ENCODE measurements at regions not wholly inside any gene's neighbourhood (a gene's known extent, or its start where the extent isn't known, plus 50 kb on each side); places are given as distances from the start of the nearest gene placed in this dataset.

DNA sequence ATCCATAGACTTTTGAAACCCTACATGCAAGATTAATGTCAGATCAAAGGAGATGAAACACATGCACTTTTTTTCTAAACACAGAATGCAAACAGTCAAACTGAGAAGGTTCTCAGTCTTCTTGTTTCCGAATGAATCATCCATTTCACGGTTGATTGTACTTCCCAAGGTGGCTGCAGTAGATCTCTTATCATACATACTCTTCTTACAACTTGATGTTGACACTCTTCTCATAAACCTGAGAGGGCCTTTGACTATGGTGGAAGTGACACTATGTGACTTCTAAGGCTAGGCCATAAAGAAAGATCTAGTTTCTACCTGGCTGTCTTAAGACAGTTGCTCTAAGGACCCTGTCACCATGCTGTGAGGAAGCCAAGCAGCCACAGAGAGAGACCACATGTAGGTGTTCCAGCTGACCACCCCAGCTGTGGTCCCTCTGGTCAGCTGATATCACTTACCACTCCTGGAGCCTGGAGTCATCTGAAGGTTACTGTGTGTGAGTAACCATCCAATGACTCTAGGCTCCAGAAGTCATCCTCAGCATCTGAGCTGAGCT, 67.2 kb upstream of the HMGA2 start:
- Histone ChIP-seq H3K27ac (no peak overlapping the region), H3K36me3 (no peaks in the 10 kb centered on the region), H3K4me3 (no peak overlapping the region), H3K9me3 (no peaks in the 10 kb centered on the region), H3K4me1 (ENCODE audit: insufficient read depth) (no peaks in the 10 kb centered on the region), H3K27me3 (no peaks in the 10 kb centered on the region)
- no peak for DNase-seq
- WGBS, 3 donors = 43 to 93% (median 90%) methylated on average over 2 of the region's 2 CpGs
- TF ChIP-seq EP300 (IDR thresholded peaks at IDR 0.05) (no peak), POLR2A (IDR thresholded peaks at IDR 0.05) (no peak), CTCF (IDR thresholded peaks at IDR 0.05) (no peak)
- intact Hi-C loops (cut with DNase I) = no loop called here

DNA sequence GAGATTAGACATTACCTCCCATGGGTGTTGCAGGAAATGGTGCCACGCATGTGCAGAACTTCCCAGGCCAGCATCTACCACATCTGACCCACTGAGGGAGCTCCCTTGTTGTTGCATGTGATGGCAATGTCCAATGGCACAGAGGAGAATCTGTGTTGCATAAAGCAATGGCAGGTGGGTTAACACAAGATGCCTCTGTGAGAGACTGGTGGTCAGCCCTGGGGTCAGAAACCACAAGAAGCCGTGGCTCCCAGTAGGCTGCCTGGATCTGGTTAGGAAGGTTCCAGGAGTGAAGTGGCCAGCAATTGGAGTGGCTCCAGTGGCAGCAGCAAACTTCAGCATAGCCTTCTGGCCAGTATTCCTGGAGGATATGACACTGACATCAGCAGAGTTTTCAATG, 65.9 kb upstream of the HMGA2 start:
- DNase-seq = no peak
- 83 to 86% (median 85%) methylated on average over 2 of the region's 2 CpGs for WGBS, 3 donors
- TF ChIP-seq EP300 (IDR thresholded peaks at IDR 0.05) (no peak), CTCF (IDR thresholded peaks at IDR 0.05) (no peak), POLR2A (IDR thresholded peaks at IDR 0.05) (no peak)
- Histone ChIP-seq H3K9me3 (no peaks in the 10 kb centered on the region), H3K27ac (no peak overlapping the region), H3K4me3 (no peak overlapping the region), H3K27me3 (no peaks in the 10 kb centered on the region), H3K36me3 (no peaks in the 10 kb centered on the region), H3K4me1 (ENCODE audit: insufficient read depth) (no peaks in the 10 kb centered on the region)
- intact Hi-C loops (cut with DNase I) = no loop called here

DNA sequence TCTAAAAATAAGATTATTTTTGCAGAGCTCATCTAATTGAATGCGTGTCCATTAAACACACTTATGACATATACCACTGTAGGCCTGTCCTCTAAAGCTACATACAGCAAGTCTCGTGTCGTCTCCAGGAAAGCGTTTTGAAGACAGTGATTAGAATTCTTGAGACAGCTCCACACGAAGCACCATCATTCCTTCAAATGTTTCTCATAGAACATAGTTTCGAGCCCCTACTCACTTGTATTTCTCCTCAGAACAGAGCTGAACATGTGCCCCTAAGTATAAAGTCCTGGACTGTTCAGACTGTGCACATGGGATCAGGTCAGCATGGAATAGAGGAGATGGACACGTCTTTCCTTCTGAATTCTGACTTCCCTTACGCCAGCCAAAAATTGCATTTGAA, 64.5 kb upstream of the HMGA2 start:
- no peaks in the 10 kb centered on the region for H3K4me1 ChIP-seq (ENCODE audit: insufficient read depth)
- H3K36me3 ChIP-seq = no peaks in the 10 kb centered on the region
- no peak for DNase-seq
- 92 to 95% (median 93%) methylated on average over 8 of the region's 8 CpGs for WGBS, 3 donors
- intact Hi-C loops (cut with DNase I) = no loop called here
- H3K27me3 ChIP-seq = no peaks in the 10 kb centered on the region
- no peaks in the 10 kb centered on the region for H3K9me3 ChIP-seq
- H3K27ac ChIP-seq = no peak overlapping the region
- no peak overlapping the region for H3K4me3 ChIP-seq
- TF ChIP-seq EP300 (IDR thresholded peaks at IDR 0.05) (no peak), POLR2A (IDR thresholded peaks at IDR 0.05) (no peak), CTCF (IDR thresholded peaks at IDR 0.05) (no peak)

GRCh38 chr12:65761301-65761700, 63.0 kb upstream of the HMGA2 start:
- no peaks in the 10 kb centered on the region for H3K4me1 ChIP-seq (ENCODE audit: insufficient read depth)
- no peak for DNase-seq
- no peak overlapping the region for H3K27ac ChIP-seq
- intact Hi-C loops (cut with DNase I) = no loop called here
- TF ChIP-seq POLR2A (IDR thresholded peaks at IDR 0.05) (no peak), CTCF (IDR thresholded peaks at IDR 0.05) (no peak), EP300 (IDR thresholded peaks at IDR 0.05) (no peak)
- 23 to 42% (median 35%) methylated on average over 2 of the region's 2 CpGs for WGBS, 3 donors
- no peaks in the 10 kb centered on the region for H3K27me3 ChIP-seq
- H3K4me3 ChIP-seq = no peak overlapping the region
- H3K9me3 ChIP-seq = no peaks in the 10 kb centered on the region
- H3K36me3 ChIP-seq = no peaks in the 10 kb centered on the region
